Uterus (tissue), 3 donors: ENCODE measurements at regions not wholly inside any gene's neighbourhood (a gene's known extent, or its start where the extent isn't known, plus 50 kb on each side); places are given as distances from the start of the nearest gene placed in this dataset.
"Not testable (repeated sequence)": the region's sequence is repeated elsewhere in the genome, so short reads cannot be mapped to it uniquely, and the experiment has no call there.

Experiments
- DNase-seq, 2 donors: peaks; one replicate each; pipeline ENCODE4 v3.0.0-alpha.2; 2019 to 2020
- H3K27ac ChIP-seq, 2 donors: fragments of 200-600 bp; sonication (generic); 1 replicate in 1 of 2; 2 replicates in 1 of 2; pipeline ENCODE4 v1.5.1; 2016 to 2018
- H3K27me3 ChIP-seq, 2 donors: fragments of 200-600 bp; sonication (generic); one replicate each; pipeline ENCODE4 v1.5.1; 2018 to 2019; ENCODE audit warnings: control low read depth in 1 of 2
- H3K36me3 ChIP-seq, 2 donors: fragments of 200-600 bp; sonication (generic); one replicate each; pipeline ENCODE4 v1.5.1; 2019; ENCODE audit warnings: control low read depth in 1 of 2
- H3K4me1 ChIP-seq, 2 donors: fragments of 200-600 bp; sonication (generic); one replicate each; pipeline ENCODE4 v1.5.1; 2018 to 2019; ENCODE audit warnings: control low read depth in 1 of 2
- H3K4me3 ChIP-seq, 2 donors: fragments of 200-600 bp; sonication (generic); 1 replicate in 1 of 2; 2 replicates in 1 of 2; pipeline ENCODE4 v1.5.1; 2018 to 2019; ENCODE audit warnings: mild to moderate bottlenecking in 1 of 2
- H3K9me3 ChIP-seq, 2 donors: fragments of 200-600 bp; sonication (generic); one replicate each; pipeline ENCODE4 v1.5.1; 2019; ENCODE audit warnings: control low read depth in 1 of 2
- POLR2A ChIP-seq, 2 donors: fragments of 450-650 bp; IDR thresholded peaks; one replicate each; pipeline ENCODE4 v1.6.1; 2016; ENCODE audit warnings: antibody characterized with exemption in 2 of 2, mild to moderate bottlenecking in 1 of 2, moderate library complexity in 1 of 2
- intact Hi-C: fragments of 100-400 bp; cut with DNase I; formaldehyde crosslinking; loops from one replicate; pipeline ENCODE4 v1.15.1; 2023; ENCODE audit warnings: low total_unique reads
- TF ChIP-seq, protein P1 (sequence below), 4 experiments: fragments of 200-600 bp in 2 of 4; fragments of 450-650 bp in 2 of 4; sonication (generic) in 2 of 4; IDR thresholded peaks; one replicate each; pipeline ENCODE4 v1.5.1; 2016 to 2019; ENCODE audit warnings: antibody characterized with exemption in 4 of 4, mild to moderate bottlenecking in 2 of 4, moderate library complexity in 1 of 4
- donor health status: DM: yes; HTN: yes; CAD: no.

DNA sequence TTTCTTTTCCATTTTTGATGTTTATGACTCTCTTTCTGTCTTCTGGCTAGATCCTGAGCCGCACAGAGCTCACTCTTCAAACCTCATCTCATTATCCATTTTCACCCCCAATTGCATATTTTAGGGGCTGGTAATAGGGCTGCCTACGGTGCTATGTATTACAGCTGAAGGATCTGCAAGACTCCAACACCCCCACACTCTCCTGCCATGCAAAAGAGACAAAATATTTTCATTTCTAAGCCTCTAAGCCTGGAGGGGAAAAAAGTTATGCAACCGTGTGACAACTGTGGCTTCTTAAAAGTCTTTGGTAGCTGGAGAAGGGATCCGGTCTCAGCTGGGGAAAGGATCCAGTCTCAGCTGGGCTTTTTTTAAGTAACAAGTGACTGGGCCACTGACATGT lies 311.6 kb downstream of the NPHP4 start:
- no peak for DNase-seq
- Histone ChIP-seq H3K27ac (no peak overlapping the region), H3K9me3 (no peaks in the 10 kb centered on the region), H3K4me1 (no peaks in the 10 kb centered on the region), H3K4me3 (no peak overlapping the region), H3K27me3 (peaks cover 0 to 7% of the 10 kb centered on the region in 2 donors), H3K36me3 (no peaks in the 10 kb centered on the region)
- intact Hi-C loops, result no loop called here
- TF ChIP-seq, protein P1, sequence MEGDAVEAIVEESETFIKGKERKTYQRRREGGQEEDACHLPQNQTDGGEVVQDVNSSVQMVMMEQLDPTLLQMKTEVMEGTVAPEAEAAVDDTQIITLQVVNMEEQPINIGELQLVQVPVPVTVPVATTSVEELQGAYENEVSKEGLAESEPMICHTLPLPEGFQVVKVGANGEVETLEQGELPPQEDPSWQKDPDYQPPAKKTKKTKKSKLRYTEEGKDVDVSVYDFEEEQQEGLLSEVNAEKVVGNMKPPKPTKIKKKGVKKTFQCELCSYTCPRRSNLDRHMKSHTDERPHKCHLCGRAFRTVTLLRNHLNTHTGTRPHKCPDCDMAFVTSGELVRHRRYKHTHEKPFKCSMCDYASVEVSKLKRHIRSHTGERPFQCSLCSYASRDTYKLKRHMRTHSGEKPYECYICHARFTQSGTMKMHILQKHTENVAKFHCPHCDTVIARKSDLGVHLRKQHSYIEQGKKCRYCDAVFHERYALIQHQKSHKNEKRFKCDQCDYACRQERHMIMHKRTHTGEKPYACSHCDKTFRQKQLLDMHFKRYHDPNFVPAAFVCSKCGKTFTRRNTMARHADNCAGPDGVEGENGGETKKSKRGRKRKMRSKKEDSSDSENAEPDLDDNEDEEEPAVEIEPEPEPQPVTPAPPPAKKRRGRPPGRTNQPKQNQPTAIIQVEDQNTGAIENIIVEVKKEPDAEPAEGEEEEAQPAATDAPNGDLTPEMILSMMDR (IDR thresholded peaks at IDR 0.05), result no peak
- no peak for TF ChIP-seq POLR2A (IDR thresholded peaks at IDR 0.05)

DNA sequence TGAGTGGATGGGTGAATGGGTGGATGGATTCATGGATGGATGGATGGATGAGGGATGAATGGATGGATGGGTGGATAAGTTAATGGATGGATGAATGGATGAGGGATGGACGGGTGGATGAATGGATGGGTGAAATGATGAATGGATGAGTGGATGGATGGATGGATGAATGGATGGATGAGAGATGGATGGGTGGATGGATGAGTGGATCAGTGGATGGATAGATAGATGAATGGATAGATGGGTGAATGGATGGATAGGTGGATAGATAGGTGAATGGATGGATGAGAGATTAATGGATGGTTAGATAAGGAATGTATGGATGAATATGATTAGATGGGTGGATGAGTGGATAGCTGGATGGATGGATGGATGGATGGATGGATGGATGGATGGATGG lies 313.5 kb downstream of the NPHP4 start:
- Histone ChIP-seq H3K4me1 (no peaks in the 10 kb centered on the region), H3K36me3 (no peaks in the 10 kb centered on the region), H3K4me3 (no peak overlapping the region), H3K27ac (no peak overlapping the region), H3K27me3 (peaks cover 0 to 7% of the 10 kb centered on the region in 2 donors), H3K9me3 (no peaks in the 10 kb centered on the region)
- no peak for DNase-seq
- no peak for TF ChIP-seq POLR2A (IDR thresholded peaks at IDR 0.05)
- TF ChIP-seq, protein P1 (IDR thresholded peaks at IDR 0.05), result no peak
- intact Hi-C loops, result no loop called here

DNA sequence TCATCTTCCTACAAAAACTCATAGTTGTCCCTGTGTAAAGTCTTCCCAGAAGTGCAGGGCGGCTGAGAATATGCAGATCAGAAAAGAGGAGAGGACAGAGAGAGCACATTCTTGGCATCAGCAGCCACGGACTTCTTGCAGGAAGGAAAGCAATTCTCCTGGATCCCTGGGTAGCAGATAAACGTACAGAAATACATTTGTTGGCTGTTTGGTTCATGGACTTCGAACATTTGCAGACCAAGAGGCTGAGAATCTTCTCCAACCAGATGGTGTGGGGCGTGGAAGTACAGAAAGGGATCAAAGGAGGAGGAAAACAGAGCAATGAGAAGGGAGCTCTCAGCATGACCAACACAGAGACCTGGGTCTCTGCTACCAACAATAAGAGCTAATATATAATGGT lies 319.9 kb downstream of the NPHP4 start:
- H3K27ac ChIP-seq, intact Hi-C loops, DNase-seq, H3K9me3 ChIP-seq, H3K4me1 ChIP-seq, H3K4me3 ChIP-seq, H3K27me3 ChIP-seq, H3K36me3 ChIP-seq: not testable (repeated sequence)

DNA sequence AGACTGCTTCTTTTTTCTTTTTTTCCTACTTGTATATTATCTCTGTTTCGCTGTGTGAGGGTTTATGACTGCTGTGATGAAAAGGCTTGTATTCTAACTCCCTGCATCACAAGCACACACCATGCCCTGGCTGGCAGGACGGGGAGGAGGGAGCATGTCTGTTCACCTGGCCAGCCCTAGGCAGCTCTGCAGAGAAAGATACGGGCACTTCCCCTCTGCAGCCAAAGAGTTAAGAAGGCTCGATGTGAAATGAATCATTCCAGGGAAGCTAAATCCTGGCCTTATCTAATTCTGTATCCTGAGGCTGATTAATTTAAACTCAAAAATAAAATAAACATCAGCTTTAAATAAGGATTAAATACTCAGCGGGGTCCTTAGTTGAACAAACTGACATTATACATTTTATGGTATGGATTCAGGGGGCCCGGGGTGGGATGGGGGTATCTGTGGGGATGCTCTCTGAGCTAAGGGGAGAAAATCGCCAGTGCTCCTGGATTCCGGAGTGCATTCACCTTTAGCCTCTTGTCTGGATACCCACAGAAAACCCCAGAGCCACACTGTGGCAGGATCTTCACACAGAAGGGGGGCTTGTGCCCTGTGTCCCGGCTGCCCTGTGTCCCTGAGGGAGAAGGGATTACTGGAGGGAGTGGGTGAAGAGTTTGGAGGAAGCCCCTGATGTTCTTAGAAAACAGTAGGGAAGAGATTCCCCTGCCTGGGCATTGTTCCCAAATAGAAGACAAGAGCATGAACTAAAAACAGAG lies 321.5 kb downstream of the NPHP4 start:
- H3K4me1 ChIP-seq, result no peaks in the 10 kb centered on the region
- no peak for DNase-seq
- no peak overlapping the region for H3K27ac ChIP-seq
- TF ChIP-seq, protein P1 (IDR thresholded peaks at IDR 0.05), result no peak
- TF ChIP-seq POLR2A (IDR thresholded peaks at IDR 0.05), result no peak
- H3K9me3 ChIP-seq, result no peaks in the 10 kb centered on the region
- H3K27me3 ChIP-seq, result no peaks in the 10 kb centered on the region
- H3K4me3 ChIP-seq, result no peak overlapping the region
- no peaks in the 10 kb centered on the region for H3K36me3 ChIP-seq
- intact Hi-C loops, result no loop called here

DNA sequence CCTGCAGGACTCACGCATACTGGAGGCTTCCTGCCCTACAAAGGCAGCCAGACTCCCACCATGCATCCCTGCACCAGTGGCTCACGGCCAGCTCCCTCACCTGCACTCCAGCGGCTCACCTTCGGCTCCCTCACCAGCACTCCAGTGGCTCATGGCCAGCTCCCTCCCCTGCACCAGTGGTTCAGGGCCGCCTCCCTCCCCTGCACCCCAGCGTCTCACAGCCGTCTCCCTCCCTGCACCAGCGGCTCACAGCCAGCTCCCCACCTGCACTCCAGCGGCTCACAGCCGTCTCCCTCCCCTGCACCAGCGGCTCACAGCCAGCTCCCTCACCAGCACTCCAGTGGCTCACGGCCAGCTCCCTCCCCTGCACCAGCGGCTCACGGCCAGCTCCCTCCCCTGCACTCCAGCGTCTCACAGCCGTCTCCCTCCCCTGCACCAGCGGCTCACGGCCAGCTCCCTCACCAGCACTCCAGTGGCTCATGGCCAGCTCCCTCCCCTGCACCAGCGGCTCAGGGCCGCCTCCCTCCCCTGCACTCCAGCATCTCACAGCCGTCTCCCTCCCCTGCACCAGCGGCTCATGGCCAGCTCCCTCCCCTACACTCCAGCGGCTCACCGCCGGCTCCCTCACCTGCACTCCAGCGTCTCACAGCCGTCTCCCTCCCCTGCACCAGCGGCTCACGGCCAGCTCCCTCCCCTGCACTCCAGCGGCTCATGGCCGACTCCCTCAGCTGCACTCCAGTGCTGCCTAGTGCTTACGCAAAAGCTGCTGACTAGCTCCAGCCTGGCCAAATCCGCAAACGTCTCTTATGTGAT lies 324.5 kb downstream of the NPHP4 start:
- H3K36me3 ChIP-seq, result no peaks in the 10 kb centered on the region
- no peak overlapping the region for H3K27ac ChIP-seq
- no peaks in the 10 kb centered on the region for H3K27me3 ChIP-seq
- no peaks in the 10 kb centered on the region for H3K9me3 ChIP-seq
- TF ChIP-seq POLR2A (IDR thresholded peaks at IDR 0.05), result no peak
- no peaks in the 10 kb centered on the region for H3K4me1 ChIP-seq
- intact Hi-C loops, result no loop called here
- DNase-seq, result no peak
- no peak overlapping the region for H3K4me3 ChIP-seq
